ENCODE measurements at regions not wholly inside any gene's neighbourhood (a gene's known extent, or its start where the extent isn't known, plus 50 kb on each side); places are given as distances from the start of the nearest gene placed in this dataset.

DNA sequence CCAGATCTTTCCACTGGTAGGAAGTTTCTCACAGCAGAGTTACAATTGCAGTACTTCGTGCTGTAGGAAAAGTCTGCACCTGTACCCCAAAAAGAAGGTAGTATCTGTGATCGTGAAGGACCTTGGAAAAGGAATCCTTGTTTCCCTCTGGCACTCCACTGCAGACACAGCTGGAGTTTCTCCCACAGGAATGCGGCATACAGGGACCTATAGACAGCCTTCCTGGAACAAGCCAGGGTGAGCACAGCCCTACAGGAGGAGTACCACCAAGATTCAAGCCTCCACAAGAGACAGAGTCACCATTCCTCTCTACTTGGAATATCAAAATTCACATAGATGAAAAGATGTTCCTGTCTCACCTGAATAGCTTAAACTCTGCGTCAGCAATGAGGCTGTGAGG lies 372.4 kb downstream of the CMPK2 start:
- TF ChIP-seq CEBPB (IDR thresholded peaks at IDR 0.05; ENCODE audit: low read depth) (no peak), EZH2 (IDR thresholded peaks at IDR 0.05) (no peak), POLR2A (IDR thresholded peaks at IDR 0.05; ENCODE audit: borderline replicate concordance, extremely low read depth, insufficient read depth, insufficient read length) (no peak)
- TF ChIP-seq, protein P1, sequence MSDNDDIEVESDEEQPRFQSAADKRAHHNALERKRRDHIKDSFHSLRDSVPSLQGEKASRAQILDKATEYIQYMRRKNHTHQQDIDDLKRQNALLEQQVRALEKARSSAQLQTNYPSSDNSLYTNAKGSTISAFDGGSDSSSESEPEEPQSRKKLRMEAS (IDR thresholded peaks at IDR 0.05) = no peak
- TF ChIP-seq, protein P2, sequence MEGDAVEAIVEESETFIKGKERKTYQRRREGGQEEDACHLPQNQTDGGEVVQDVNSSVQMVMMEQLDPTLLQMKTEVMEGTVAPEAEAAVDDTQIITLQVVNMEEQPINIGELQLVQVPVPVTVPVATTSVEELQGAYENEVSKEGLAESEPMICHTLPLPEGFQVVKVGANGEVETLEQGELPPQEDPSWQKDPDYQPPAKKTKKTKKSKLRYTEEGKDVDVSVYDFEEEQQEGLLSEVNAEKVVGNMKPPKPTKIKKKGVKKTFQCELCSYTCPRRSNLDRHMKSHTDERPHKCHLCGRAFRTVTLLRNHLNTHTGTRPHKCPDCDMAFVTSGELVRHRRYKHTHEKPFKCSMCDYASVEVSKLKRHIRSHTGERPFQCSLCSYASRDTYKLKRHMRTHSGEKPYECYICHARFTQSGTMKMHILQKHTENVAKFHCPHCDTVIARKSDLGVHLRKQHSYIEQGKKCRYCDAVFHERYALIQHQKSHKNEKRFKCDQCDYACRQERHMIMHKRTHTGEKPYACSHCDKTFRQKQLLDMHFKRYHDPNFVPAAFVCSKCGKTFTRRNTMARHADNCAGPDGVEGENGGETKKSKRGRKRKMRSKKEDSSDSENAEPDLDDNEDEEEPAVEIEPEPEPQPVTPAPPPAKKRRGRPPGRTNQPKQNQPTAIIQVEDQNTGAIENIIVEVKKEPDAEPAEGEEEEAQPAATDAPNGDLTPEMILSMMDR (IDR thresholded peaks at IDR 0.05 in 2 of 3, conservative IDR thresholded peaks at IDR 0.05 in 1 of 3; ENCODE audit: borderline replicate concordance in 1 of 3, insufficient read depth in 1 of 3, low read depth in 2 of 3, low read length in 2 of 3) = no peak

Measured in HCT116 (cell line).